Calu3 (cell line): ENCODE measurements at regions not wholly inside any gene's neighbourhood (a gene's known extent, or its start where the extent isn't known, plus 50 kb on each side); places are given as distances from the start of the nearest gene placed in this dataset.

Experiments used
- BruUV-seq: library from RNA; stranded (reverse); fragments of 400-500 nt; replicated peaks from 2 replicates; lab custom pipeline; 2021; lab: Mats Ljungman, UMichigan
- CTCF ChIA-PET: fragments of 300-600 bp; sonication (Branson Sonifier 250); formaldehyde crosslinking; loops from one replicate; lab custom pipeline; 2022; ENCODE audit warnings: antibody characterized with exemption; lab: Charles Lee
- DNase-seq: peaks from one replicate; pipeline ENCODE4 v3.0.0; 2022
- H3K27ac Mint-ChIP-seq: one replicate; pipeline ENCODE4 v1.8.0; 2022; ENCODE audit warnings: mixed read lengths; ENCODE audit not compliant: unreplicated experiment
- H3K27me3 Mint-ChIP-seq: one replicate; pipeline ENCODE4 v1.8.0; 2022; ENCODE audit warnings: mixed read lengths; ENCODE audit not compliant: unreplicated experiment
- H3K36me3 Mint-ChIP-seq: one replicate; pipeline ENCODE4 v1.8.0; 2022; ENCODE audit warnings: mild to moderate bottlenecking, moderate library complexity, mixed read lengths; ENCODE audit not compliant: insufficient read depth, unreplicated experiment
- H3K4me1 Mint-ChIP-seq: one replicate; pipeline ENCODE4 v1.8.0; 2022; ENCODE audit warnings: mild to moderate bottlenecking, low read depth, mixed read lengths; ENCODE audit not compliant: unreplicated experiment
- H3K4me3 Mint-ChIP-seq: one replicate; pipeline ENCODE4 v1.8.0; 2022; ENCODE audit warnings: mild to moderate bottlenecking, low read depth, moderate library complexity, mixed read lengths; ENCODE audit not compliant: unreplicated experiment
- H3K9me3 Mint-ChIP-seq: one replicate; pipeline ENCODE4 v1.8.0; 2022; ENCODE audit warnings: low read depth, mixed read lengths; ENCODE audit not compliant: unreplicated experiment
- CTCF ChIP-seq: fragments of 200-600 bp; IDR thresholded peaks from one replicate; pipeline ENCODE4 v1.8.0; 2022; ENCODE audit warnings: antibody characterized with exemption; ENCODE audit not compliant: unreplicated experiment
- intact Hi-C: fragments of 100-400 bp; cut with micrococcal nuclease; formaldehyde crosslinking; loops from one replicate; pipeline ENCODE4 v1.10.0; 2022; ENCODE audit not compliant: unreplicated experiment

GRCh38 chr1:30623431-30623830 is 100.0 kb downstream of the MATN1 start:
- CTCF ChIA-PET, result no interaction called here

GRCh38 chr1:30619619-30620018 is 103.8 kb downstream of the MATN1 start:
- Mint-ChIP-seq H3K4me1 (peaks cover 8% of the 10 kb centered on the region), H3K36me3 (no peaks in the 10 kb centered on the region), H3K27ac (no peak overlapping the region), H3K27me3 (peaks cover 68% of the 10 kb centered on the region), H3K4me3 (no peak overlapping the region), H3K9me3 (peaks cover 8% of the 10 kb centered on the region)
- no peak for DNase-seq
- no peak for TF ChIP-seq CTCF
- intact Hi-C loops, result no loop called here
- CTCF ChIA-PET, result no interaction called here
- BruUV-seq, result no TSS peak

More at GRCh38 chr1:30623431-30623830, 100.0 kb downstream of the MATN1 start:
- no peak for TF ChIP-seq CTCF
- peaks cover 10% of the 10 kb centered on the region for H3K9me3 Mint-ChIP-seq
- H3K4me3 Mint-ChIP-seq, result no peak overlapping the region
- no peak for DNase-seq
- H3K36me3 Mint-ChIP-seq, result no peaks in the 10 kb centered on the region
- intact Hi-C loops, result no loop called here
- H3K27ac Mint-ChIP-seq, result no peak overlapping the region
- peaks cover 73% of the 10 kb centered on the region for H3K27me3 Mint-ChIP-seq
- BruUV-seq, result no TSS peak
- H3K4me1 Mint-ChIP-seq, result peaks cover 4% of the 10 kb centered on the region

- Mint-ChIP-seq H3K9me3 (peaks cover 7% of the 10 kb centered on the region), H3K27me3 (peaks cover 69% of the 10 kb centered on the region), H3K36me3 (no peaks in the 10 kb centered on the region), H3K27ac (no peak overlapping the region), H3K4me3 (no peak overlapping the region), H3K4me1 (peaks cover 8% of the 10 kb centered on the region)
- no TSS peak for BruUV-seq
- TF ChIP-seq CTCF, result no peak
- intact Hi-C loops, result no loop called here
- CTCF ChIA-PET, result no interaction called here
- DNase-seq, result peak; percentile 30
Observed at GRCh38 chr1:30618335-30618747, 105.0 kb downstream of the MATN1 start.

GRCh38 chr1:30616759-30617158 is 106.6 kb downstream of the MATN1 start:
- H3K9me3 Mint-ChIP-seq, result peaks cover 2% of the 10 kb centered on the region
- H3K27me3 Mint-ChIP-seq, result peaks cover 67% of the 10 kb centered on the region
- CTCF ChIA-PET, result no interaction called here
- no TSS peak for BruUV-seq
- no peaks in the 10 kb centered on the region for H3K36me3 Mint-ChIP-seq
- intact Hi-C loops, result no loop called here
- H3K27ac Mint-ChIP-seq, result no peak overlapping the region
- no peak for TF ChIP-seq CTCF
- no peak for DNase-seq
- peaks cover 8% of the 10 kb centered on the region for H3K4me1 Mint-ChIP-seq
- no peak overlapping the region for H3K4me3 Mint-ChIP-seq
